Suppressor macrophage (primary cell): ENCODE measurements at regions not wholly inside any gene's neighbourhood (a gene's known extent, or its start where the extent isn't known, plus 50 kb on each side); places are given as distances from the start of the nearest gene placed in this dataset.
"Not testable (repeated sequence)": the region's sequence is repeated elsewhere in the genome, so short reads cannot be mapped to it uniquely, and the experiment has no call there.

Experiments
- DNase-seq, 4 experiments: peaks; one replicate each; pipeline ENCODE4 v3.0.0-alpha.2; 2020 to 2022

DNA sequence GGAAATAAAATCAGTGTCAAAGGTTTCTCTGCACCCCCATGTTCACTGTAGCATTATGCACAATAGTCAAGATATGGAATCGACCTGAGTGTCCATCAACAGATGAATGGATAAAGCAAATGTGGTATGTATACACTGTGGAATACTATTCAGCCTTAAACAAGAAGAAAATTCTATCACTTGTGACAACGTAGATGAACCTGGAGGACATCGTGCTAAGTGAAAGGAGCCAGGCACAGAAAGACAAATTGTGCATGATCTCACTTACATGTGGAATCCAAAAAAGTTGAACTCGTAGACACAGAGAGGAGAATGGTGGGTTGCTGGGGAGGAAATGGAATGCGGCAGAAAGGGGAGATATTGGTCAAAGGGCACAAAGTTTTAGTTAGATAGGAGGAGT is 136.3 kb upstream of the ESR1 start:
- no peak for DNase-seq

DNA sequence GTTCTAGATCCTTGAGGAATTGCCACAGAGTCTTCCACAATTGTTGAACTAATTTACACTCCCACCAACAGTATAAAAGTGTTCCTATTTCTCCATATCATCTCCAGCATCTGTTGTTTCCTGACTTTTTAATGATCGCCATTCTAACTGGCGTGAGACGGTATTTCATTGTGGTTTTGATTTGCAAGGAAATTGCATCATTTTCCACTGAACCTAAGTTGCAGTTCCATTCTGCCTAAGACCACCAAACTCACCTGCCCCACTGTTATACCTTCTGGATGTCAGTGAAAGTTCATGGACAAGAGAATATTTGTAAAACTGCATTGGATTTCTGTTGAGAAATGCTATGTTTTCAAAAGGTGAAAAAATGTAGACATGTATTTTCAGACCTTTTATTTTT is 132.9 kb upstream of the ESR1 start:
- DNase-seq = no peak

DNA sequence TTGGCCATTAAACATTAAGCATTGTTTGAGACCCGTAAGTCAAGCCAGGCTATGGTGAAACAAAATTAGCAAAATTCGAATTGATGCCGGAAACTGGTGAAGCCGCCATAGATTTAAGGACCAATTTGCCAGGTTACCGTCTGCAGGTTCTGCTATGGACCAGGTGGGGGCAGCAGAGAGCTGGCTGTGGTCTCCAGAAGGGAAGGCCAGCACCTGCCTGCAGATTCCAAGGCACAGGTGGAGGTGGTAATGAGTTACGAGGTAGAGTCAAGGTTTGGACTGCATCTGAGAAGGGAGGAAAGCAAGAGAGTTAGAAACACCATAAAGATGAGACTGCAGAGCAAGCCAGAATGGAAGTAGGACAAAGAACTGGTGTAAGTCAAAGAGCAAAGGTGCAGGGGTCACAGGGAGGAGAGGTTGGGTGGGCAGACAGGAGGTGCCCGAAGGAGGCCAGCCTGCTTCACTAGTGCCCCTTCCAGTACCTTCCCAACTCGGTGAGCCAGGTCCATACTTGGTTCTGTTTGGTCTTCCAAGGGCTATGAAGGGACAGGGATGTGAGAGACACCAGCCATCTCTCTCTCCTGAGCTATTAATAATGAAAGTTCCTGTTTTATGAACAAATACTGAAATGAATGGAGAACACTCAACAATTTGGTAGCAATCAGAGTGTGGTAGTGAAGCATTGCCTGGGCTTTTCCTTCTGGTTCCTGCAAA is 131.6 kb upstream of the ESR1 start:
- DNase-seq = peak; percentile 34 to 56 (median 46)

DNA sequence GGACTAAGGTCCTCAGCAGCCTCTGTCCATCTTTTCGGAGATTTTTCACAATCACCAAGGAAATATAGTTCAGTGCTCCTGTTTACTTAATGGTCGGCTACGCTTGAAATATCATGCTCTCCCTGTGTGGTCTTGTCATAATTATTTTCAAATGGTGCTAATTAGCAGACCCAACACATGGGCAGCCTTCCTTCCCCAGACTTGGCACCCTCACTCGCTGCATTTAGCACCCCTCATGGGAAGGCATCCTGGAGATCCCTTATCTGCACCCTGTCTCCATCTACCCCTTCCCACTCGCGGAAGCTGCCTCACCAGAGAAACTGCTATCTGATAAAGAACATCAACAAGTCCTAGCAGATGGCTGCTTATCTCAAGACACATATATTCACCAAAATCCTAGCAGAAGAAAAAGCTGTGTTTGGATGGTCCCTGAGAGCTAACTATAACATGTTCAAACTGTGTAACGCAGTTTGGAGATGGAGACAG is 131.0 kb upstream of the ESR1 start:
- DNase-seq = no peak

DNA sequence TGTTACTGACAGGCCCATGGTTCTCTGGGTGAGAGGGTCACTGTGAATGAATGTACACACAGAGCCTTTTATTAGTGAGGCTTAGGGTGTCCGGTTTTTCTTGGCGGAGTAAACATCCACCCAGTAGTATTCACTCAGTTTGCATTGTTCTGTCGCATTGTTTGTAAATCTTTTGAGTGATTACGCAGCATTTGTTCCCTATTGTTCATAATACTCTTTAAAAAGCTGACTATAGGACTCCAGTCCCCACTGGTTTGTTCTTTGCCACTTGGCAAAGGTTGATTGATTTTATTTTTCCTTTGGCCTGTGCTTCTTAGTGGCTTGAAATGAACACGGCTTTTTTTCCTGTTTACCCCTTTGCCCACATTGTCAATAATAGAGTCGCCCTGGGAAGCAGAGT is 130.1 kb upstream of the ESR1 start:
- no peak for DNase-seq

DNA sequence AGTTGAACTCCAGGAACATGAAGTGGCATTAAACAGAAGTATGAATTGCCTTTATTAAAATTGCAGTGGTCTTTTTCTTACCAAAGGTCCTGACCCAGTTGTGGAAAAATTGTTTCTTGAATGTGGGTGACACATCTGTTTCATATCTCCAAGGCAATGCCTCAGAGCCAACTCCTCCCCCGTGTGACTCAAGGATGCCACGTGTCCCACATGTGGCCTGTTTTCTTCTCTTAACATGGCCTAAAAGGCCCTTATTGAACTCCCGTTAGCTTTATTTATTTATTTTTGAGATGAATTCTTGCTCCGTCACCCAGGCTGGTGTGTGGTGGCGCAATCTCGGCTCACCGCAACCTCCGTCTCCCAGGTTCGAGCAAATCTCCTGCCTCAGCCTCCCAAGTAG is 128.4 kb upstream of the ESR1 start:
- peak in 2 of 4 experiments; percentile 9 to 13 for DNase-seq

DNA sequence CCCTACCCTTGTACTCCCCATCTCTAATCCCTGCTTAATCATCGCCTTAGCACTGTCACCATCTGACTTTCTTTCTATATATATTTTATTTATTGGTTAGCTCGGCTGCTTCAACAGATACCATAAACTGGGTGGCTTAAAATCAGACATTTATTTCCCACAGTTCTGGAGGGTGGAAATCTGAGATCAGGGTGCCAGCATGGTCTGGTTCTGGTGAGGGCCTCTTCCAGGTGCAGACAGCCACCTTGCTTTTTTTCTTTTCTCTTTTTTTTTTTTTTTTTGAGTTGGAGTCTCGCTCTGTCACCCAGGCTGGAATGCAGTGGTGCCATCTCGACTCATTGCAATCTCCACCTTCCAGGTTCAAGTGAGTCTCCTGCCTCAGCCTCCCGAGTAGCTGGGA is 127.5 kb upstream of the ESR1 start:
- no peak for DNase-seq

DNA sequence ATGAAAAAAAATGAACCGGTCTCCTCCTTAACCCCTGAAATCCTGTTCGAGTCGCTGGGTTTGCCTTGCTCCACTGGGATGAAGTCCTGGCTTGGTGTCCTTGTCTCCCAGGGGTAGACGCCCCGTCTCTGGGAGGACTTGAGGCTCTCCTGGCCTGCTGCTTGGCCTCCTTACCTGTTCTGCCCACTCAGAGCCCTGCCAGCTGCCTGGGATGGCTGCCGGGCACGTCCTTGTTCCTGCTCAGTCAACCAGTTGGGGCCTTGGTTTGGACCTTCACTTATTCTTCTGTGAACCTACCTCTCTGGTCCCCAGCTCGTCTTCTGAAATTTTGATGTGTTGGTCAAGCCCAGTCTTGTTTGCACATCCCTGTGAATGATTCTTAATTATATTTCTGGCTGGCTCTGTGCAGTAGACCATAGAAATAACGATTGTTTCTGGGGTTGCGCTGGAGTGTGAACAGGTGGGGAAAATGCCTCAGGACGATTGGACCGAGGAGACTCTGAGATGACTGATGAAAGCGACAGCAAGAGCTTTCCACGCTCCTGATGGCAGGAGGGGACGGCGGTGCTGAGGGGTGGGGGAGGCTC is 126.5 kb upstream of the ESR1 start:
- no peak for DNase-seq

DNA sequence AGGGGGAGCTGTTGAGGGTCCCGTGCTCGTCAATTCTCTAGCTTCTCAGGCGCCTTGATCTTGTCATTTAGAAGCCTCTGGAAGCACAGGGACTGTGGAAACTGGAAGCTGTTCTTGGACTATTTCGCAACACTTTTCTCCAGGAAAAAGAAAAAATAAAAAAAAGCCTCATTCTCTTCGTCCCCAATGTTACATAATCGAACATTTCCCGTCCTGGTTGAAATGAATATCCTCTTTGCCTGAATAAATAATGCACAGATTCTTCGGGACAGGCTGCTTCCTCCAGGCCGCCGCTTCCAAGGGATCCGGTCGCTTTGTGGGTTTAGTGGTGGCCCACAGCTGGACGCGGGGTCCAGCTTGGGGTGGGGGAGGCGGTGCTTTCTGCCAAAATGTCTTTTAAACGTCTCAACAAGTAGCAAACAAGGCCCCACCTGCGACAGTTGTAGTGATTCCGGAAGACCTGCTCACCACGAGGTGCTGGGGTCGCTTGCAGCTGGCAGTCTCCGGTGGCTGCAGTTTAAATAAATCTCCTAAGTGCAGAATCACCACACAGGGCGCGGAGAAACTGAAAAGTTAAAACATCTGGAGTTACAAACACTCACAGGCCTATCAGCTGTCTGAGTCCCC is 125.9 kb upstream of the ESR1 start:
- DNase-seq = peak in 3 of 4 experiments; percentile 27 to 55 (median 29)

DNA sequence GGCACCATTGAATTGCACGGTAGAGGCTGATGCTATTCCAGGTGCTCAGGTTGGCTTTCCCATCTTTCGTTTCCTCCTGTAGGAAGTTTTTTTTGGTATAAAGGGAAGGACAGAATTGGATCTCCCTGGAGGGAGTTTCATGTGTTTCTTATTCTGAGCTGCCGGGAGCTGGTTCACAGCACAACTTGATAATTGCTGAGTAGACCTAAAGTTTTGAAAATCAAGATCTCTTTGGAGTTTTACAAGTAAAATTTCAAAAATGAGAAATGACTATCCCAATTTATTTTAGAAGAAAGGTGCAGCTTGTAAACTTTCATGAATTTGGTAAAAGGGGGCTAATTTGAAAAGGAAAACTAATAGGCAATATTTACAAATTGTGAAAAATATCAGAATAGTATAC is 125.2 kb upstream of the ESR1 start:
- no peak for DNase-seq

DNA sequence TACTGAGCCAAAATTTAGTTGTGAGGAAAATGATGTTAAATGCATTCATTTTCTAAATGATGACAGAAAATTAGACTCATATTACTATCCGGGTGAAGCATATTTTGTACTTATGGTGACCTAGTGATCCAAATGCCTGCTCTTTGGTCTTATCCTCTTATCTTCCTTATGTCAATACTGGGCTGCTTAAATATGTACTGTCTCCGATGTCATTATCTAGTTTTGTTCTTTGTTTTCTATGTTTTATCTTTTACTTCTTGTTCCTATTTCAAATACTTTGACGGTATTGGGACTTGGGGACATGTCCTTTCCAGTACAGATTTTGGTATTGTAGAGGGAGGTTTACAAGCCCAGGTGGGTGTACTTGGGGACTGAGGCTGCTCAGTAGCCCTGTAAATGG is 124.6 kb upstream of the ESR1 start:
- DNase-seq = no peak

DNA sequence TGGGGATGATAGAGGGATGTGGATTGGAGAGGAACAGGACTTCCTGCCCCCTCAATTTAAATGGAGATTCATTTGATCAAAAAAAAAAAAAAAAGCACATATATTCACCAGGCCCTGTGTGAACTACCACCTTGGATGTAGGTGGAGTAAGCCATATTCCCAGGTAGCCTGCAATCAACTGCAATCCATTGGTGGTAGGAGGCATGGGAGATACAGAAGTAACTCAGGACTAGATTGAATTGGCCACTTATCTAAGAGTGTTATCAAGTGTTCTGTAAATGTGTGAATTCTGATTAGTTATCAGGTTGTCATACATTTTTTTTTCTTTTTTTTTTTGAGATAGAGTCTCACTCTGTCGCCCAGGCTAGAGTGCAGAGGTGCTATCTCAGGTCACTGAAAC is 124.1 kb upstream of the ESR1 start:
- DNase-seq = no peak

DNA sequence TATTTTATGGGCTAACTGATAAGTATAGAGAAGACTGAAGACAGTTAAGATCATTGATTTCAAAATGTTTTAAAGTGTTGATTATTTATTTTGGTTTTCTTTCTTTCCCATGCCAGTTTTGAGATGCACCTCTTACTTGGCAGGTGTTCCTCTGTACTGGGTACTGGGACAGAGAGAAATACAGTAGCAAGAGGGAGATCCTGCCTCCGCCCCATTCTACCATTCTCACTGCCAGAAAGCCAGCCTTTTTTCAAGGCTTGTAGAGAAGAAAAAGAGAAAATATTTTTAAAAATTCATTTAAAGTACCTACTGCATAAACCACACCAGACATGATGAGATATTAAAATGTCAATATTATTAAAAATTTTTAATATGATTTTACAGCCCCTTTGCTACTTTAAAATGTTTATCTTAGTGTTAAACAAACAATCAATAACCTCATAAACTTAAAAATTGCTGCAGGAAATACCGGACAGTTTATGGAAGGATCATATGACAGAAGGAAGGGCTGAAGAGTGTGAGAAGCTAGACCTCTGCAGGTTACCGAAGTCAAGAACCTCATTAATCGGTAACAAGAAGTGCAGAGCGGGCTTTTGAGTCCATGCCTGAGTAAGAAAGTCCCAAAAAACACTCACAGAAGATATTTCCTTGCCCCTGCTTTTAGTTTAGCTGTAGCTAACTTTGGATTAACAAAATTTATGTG is 117.8 kb upstream of the ESR1 start:
- DNase-seq = peak in 2 of 4 experiments; percentile 11 to 21

DNA sequence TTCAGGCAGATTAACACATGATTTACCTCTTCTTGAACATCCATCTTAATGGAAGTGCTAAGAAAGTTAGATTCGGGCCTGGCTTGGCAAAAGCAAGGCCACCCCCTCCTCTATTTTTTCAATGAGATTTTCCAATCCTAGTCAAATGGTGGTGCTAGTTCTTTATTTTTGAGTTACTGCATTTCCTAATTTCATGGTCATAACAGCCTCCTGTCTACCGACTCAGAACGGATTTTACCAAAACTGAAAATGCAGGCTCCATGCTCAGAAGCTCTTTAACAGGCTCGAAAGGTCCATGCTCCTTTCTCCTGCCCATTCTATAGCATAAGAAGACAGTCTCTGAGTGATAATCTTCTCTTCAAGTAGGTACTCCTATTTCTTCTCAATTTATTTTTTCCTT is 117.2 kb upstream of the ESR1 start:
- peak; percentile 59 to 82 (median 69) for DNase-seq

DNA sequence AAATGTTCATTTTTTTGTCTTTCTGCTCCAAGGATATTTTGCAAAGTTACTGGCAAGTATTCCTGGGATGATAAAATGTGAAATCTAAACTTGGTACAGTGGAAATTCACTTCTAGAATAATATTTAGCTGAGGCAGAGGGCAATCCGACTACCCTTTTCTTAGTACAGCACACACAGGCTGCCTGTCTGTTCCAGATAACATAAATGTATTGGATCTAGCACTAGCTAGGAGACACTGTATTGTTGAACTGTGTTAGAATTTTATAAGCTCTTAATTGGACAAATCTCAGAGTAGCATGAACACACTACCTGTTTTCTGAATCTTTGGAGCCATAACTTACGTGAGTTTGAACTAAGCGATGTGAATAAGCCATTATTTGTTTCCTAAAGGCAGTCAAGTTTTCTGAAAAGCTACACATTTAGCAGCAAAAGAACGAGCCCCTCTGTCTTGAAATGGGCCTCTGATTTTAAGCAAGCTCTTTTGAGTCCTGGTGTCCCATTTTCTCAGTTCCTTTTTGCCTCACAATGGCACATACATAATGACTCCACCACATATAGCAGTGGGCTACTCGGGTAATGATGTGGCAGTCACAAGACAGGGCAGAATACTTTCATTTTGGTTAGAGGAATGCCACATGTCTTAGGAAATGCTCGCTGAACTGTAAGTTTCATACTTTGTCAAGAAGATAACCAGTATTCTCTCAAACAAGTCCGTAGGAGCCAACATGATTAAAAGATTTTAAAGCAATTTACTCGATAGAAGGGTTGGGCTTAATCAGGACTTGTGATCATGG is 116.5 kb upstream of the ESR1 start:
- peak; percentile 72 to 89 (median 82) for DNase-seq

DNA sequence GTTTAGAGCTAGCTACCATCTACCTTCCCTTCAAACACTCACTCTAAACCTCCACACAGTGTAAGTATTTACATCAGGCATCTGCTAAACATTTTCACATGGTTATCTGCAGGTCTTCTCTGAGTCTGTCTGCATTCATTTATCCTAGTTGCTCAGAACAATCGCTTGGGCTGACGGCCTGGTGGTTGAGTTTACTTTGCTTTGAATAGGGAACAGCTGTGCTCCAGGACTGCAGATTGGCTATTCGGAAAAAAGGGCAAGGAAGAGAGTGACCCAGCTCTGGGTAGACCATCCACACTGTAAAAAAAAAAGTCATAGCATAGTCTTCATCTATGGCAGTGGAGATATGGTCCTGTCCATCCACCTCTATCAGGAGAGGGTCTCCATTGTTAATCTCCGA is 115.3 kb upstream of the ESR1 start:
- no peak for DNase-seq

DNA sequence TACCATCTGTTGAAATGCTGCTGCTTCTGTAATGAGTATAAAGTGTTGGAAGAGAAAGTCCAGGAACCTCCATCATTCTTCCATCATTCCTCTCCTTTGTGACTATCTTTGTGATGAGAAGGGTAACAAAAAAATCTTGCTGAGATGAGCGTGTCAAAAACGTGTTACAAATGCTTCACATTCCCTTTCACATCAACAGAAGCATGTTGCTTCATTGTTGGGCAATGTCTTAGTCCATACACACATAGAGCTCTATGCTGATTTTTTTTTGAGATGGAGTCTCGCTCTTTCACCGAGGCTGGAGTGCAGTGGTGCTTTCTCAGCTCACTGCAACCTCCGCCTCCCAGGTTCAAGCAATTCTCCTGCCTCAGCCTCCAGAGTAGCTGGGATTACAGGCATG is 114.1 kb upstream of the ESR1 start:
- no peak for DNase-seq

DNA sequence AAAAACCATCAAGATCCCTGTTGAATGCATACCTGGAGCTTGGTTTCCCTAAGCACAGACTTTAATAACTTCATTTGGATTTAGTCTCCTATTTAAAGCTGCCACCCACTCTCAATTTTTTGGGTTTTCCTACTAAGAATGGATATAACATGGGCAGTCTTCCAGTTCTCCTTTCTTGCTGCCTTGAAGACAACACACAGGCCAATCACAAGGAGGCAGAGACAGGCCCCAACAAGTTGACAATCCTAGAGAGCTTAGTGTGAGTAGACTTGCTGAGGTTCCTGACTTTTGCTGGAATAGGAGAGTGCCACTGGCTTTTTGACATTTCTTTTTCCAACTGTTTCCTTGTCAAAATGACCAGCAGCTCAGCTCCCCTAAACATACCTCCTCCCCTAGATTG is 112.3 kb upstream of the ESR1 start:
- DNase-seq = no peak

DNA sequence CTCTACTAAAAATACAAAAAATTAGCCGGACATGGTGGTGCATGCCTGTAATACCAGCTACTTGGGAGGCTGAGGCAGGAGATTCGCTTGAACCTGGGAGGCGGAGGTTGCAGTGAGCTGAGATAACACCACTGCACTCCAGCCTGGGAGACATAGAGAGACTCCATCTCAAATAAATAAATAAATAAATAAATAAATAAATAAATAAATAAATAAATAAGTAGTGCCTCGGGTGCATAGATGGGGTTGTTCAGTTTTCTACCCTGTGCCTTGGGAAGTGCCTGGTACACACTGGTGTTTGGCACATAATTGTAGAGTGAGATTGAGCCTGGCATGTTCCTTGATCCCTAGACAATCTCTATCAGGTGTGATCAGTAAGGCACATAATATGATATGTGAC is 111.2 kb upstream of the ESR1 start:
- DNase-seq = not testable (repeated sequence)

DNA sequence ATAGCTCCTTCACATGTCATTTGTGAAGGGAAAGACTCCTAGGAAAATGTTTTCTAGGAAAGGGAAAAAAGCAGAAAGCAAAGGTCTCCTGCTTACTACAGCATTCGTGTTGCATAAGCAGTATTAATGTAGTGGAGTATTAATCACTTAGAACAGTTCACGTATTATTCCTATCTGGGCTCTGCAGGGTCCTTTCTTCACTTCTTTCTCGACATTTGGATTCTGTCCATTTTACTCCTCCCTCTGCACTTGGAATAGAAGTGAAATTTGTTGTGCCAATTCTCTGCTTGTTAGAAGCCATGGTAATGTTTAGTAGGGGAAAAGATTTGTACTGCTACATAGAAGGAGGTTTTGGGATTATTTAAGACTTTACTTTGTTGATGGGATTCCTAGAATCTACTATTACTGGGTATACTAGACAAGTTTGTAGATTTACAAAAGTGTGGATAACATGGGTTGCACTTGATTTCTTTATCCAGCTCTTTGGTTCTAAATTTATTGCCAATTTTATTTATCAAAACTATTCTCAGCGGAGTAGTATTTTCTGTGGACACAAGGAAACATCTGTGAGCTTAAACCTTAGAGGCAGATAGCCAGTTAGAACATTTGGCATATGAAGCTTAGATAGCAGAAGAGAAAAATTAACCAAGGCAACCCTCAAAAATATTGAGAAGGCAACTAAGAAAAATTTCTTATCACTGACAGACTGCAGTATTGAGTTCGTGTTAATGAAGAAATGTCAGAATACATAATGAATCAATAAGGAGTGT is 108.4 kb upstream of the ESR1 start:
- no peak for DNase-seq

DNA sequence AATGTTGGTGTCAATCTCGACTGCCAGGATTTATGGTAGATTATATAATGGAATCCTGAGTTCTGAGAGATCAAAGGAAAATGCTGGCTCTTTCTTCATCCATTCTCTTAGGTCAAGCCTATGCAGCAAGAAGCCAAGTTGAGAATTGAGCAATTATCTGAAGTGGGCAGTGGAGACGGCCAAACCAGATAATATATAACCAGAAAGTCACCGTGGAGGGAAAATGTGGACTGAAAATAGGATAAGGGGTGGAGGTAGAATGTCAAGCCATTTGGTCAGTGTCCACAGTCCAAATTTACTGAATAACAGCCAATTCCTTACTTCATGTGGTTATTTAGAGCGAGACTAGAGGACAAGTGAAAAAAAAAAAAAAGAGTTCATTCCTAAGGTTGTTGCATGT is 107.8 kb upstream of the ESR1 start:
- no peak for DNase-seq
